Right ventricle myocardium inferior (tissue), 1 donor: ENCODE measurements at regions not wholly inside any gene's neighbourhood (a gene's known extent, or its start where the extent isn't known, plus 50 kb on each side); places are given as distances from the start of the nearest gene placed in this dataset.

Experiments used
- ATAC-seq: fragments of 200-7000 bp; cut with Tn5 transposase; one replicate; pipeline ENCODE4 v1.9.1; 2020; ENCODE audit warnings: mild to moderate bottlenecking, moderate library complexity
- DNase-seq: peaks from one replicate; pipeline ENCODE4 v3.0.0; 2021; ENCODE audit errors: missing footprints
- intact Hi-C: fragments of 100-400 bp; cut with DNase I; formaldehyde crosslinking; loops from one replicate; pipeline ENCODE4 v1.11.0; 2022
- donor health status: DM: no; HTN: yes; CAD: no; lungs with severe emphysema.

GRCh38 chr3:106215047-106215446, 346.2 kb upstream of the CBLB start:
- DNase-seq: no peak
- intact Hi-C loops: no loop called here
- ATAC-seq: no peak

GRCh38 chr3:106217745-106218144, 348.9 kb upstream of the CBLB start:
- DNase-seq: no peak
- intact Hi-C loops: no loop called here
- ATAC-seq: no peak

- ATAC-seq (no peak), DNase-seq (no peak)
- intact Hi-C loops: no loop called here
Measured at GRCh38 chr3:106227068-106227467, 358.3 kb upstream of the CBLB start.

GRCh38 chr3:106228271-106228670, 359.5 kb upstream of the CBLB start:
- ATAC-seq (no peak), DNase-seq (no peak)
- intact Hi-C loops: no loop called here

GRCh38 chr3:106229495-106230278, 360.9 kb upstream of the CBLB start:
- ATAC-seq: no peak
- DNase-seq: no peak
- intact Hi-C loops: no loop called here

- intact Hi-C loops: no loop called here
- DNase-seq (no peak), ATAC-seq (no peak)
Measured at GRCh38 chr3:106231086-106231485, 362.3 kb upstream of the CBLB start.

- DNase-seq (no peak), ATAC-seq (no peak)
- intact Hi-C loops: no loop called here
Measured at GRCh38 chr3:106232956-106233355, 364.1 kb upstream of the CBLB start.

GRCh38 chr3:106239195-106239697, 370.4 kb upstream of the CBLB start:
- ATAC-seq (no peak), DNase-seq (no peak)
- intact Hi-C loops: no loop called here

- no peak for DNase-seq
- no peak for ATAC-seq
- intact Hi-C loops: no loop called here
Measured at GRCh38 chr3:106241593-106241992, 372.8 kb upstream of the CBLB start.

- intact Hi-C loops: no loop called here
- DNase-seq (no peak), ATAC-seq (no peak)
Measured at GRCh38 chr3:106242781-106243180, 374.0 kb upstream of the CBLB start.

GRCh38 chr3:106245400-106245799, 376.6 kb upstream of the CBLB start:
- ATAC-seq (no peak), DNase-seq (no peak)
- intact Hi-C loops: no loop called here

GRCh38 chr3:106247902-106248684, 379.3 kb upstream of the CBLB start:
- intact Hi-C loops: no loop called here

GRCh38 chr3:106249159-106249558, 380.3 kb upstream of the CBLB start:
- DNase-seq: no peak
- ATAC-seq: no peak
- intact Hi-C loops: no loop called here

More at GRCh38 chr3:106247902-106248684, 379.3 kb upstream of the CBLB start:
- DNase-seq (no peak), ATAC-seq (no peak)

GRCh38 chr3:106249981-106250380, 381.2 kb upstream of the CBLB start:
- DNase-seq (no peak), ATAC-seq (no peak)
- intact Hi-C loops: no loop called here

- ATAC-seq (no peak), DNase-seq (no peak)
- intact Hi-C loops: no loop called here
Measured at GRCh38 chr3:106251160-106251892, 382.5 kb upstream of the CBLB start.

- ATAC-seq: no peak
- DNase-seq: no peak
- intact Hi-C loops: no loop called here
Measured at GRCh38 chr3:106255870-106256248, 387.0 kb upstream of the CBLB start.

GRCh38 chr3:106256249-106256957, 387.6 kb upstream of the CBLB start:
- no peak for DNase-seq
- ATAC-seq: no peak
- intact Hi-C loops: no loop called here

- intact Hi-C loops: no loop called here
- no peak for DNase-seq
- ATAC-seq: no peak
Measured at GRCh38 chr3:106257172-106257571, 388.4 kb upstream of the CBLB start.

- intact Hi-C loops: no loop called here
- ATAC-seq (no peak), DNase-seq (no peak)
Measured at GRCh38 chr3:106261396-106261795, 392.6 kb upstream of the CBLB start.
